Skin of body (tissue), 1 donor: ENCODE measurements at regions not wholly inside any gene's neighbourhood (a gene's known extent, or its start where the extent isn't known, plus 50 kb on each side); places are given as distances from the start of the nearest gene placed in this dataset.
A peak's percentile ranks its signal among the peaks of the same experiment; 100 is the strongest.
"Not testable (repeated sequence)": the region's sequence is repeated elsewhere in the genome, so short reads cannot be mapped to it uniquely, and the experiment has no call there.

Source experiments
- DNase-seq: peaks from one replicate; lab custom pipeline; 2025; lab: John Stamatoyannopoulos, UW

DNA sequence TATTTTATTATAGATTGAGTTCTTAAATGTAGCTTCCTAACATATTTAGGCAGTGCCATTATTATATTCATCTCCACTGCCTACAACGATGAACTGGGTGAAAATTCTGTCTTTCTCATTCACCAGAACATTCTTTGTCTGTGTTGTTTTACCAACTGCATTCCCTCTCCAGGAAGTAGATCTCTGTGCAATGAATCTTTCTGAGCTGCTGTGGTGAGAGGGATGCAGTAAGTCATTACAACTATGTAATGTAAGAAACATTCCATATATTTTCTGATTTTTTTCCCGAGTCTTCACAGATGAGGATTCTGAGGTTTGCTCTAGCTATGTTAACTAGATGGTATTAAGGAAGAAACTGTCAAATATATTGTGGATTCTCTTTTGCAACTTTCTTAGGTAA is 811.9 kb upstream of the PCDH7 start:
- no peak for DNase-seq

DNA sequence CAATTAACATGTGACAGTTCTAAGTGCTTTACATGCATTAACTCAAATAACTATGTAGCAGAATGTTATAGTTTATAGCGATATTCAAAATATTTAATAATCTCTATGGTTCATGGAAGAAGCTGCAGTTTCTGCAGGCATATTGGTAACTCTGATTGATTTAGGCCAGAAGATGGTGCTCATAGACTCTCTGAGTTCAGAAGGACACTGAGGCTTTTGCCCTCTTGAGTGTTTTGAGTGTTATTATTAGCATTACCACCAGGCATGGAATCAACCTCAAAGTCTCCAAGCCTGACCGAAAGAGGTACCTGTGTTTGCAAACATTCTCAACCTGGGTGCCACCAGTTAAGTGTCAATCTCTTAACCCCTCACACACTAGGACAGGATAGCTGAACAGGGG is 792.3 kb upstream of the PCDH7 start:
- DNase-seq = no peak

DNA sequence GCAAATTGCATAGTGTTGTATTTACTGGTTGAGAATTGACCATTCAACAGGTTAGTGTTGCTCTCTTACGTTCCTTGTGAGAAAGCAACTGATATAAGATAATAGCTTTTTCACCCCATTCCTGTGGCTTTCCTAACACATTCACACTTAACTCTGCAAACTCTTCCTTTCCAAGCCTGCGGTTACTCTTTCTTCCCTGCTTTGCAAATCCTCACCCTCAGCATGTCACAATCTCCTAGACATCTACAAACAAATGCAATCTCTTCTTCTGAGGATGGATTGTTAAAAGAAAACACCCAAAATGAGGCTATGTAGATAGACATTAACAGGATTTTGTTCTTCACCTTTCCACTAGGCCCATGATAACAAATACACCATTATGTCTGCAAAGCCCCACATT is 771.7 kb upstream of the PCDH7 start:
- no peak for DNase-seq

DNA sequence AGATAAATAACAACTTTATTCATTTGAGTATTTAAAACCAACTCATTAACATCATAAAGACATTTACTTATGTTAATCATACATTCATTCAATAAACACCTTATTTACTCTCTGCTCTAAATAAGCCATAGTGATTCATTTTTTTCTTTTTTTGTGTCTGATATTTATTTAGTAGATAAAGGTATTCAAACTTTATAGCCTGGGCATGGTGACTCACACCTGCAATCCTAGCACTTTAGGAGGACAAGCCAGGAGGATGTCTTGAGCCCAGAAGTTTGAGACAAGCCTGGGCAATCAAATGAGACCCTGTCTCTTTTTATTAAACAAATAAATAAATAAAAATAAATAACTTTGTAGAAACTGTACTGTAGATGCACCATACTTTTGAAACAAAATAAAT is 771.3 kb upstream of the PCDH7 start:
- no peak for DNase-seq

DNA sequence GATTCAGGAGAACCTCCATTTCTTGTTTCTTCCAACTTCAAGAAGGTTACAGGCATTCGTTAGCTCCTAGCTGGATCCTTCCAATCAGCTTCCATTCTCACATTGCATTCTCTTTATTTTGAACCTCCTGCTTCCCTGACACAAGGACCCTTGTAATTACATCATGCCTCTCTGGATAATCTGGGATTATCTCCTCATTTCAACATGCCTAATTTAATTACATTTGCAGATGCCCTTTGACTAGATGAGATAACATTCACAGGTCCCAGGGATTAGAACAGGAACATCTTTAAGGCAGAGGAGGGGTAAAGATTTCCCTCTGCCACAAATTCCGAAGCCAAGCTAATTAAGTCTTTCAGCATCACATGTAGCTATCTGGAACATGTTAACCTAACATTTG is 753.8 kb upstream of the PCDH7 start:
- DNase-seq = no peak

DNA sequence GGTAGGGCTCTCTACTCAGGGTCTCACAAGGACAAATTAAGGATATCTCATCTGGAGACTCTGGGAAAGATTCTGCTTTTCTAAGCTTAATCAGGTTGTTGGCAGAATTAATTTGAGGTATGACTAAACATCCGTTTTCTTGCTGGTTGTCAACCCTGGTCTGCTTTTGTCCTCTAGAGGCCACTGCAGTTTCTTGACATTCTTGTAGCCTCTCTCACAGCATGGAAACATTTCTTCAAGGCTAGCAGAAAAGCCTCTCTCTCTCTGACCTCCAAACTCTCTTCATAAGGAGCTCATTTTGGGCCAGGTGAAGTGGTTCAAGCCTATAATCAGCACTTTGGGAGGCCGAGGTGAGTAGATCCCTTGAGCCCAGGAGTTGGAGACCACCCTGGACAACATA is 749.5 kb upstream of the PCDH7 start:
- peak; percentile 0 for DNase-seq

DNA sequence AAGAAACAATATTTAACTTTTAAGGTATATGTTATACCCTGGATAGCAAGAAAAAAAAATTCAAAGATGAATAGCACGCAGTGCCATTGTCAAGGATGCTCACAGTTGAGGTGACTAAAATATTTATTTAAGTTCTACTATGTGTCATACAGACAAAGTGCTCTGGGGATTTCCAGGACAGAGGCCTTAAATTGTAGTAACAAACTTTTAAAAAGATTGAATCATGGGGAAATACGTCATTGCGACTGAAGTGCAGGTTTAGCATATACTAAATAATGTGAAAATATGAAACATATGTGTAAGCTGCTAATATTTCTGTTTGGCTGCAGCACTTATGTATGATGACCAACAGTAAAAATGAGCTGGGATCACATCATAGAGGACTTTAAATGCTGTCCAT is 748.0 kb upstream of the PCDH7 start:
- DNase-seq = no peak

DNA sequence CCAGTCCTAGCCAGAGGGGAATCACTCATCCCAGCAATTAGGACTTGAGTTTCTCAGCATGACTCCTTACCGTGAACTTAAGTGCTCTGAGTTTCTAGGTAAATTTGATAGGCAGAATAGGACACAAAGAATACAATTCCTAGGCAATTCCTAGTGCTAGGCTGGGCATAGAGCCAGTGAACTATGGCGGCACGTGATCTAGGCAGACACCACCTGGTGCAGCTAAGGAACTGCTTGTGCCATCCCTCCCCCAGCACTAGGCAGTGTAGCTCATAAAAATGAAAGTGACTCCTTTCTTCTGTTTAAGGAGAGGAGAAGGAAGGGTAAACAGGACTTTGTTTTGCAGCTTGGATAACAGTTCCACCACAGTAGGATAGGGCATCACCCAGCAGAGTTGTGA is 736.3 kb upstream of the PCDH7 start:
- DNase-seq = no peak

DNA sequence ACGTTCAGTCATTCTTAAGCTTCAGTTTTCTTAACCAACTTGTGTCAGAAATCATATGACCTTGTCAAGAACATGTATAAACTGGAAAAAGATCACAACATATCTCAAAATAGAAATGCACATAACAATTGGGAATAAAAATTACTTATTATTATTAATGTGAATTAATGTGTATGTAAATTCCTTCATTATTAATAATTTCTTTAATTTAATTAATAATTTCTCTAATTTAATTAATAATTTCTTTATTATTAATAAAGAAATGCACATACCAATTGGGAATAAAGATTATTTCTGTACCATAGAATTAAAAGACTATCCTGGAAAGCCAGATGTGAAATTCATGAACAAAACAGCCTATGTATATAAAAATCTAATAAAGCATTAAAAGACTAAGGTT is 718.5 kb upstream of the PCDH7 start:
- DNase-seq = no peak

DNA sequence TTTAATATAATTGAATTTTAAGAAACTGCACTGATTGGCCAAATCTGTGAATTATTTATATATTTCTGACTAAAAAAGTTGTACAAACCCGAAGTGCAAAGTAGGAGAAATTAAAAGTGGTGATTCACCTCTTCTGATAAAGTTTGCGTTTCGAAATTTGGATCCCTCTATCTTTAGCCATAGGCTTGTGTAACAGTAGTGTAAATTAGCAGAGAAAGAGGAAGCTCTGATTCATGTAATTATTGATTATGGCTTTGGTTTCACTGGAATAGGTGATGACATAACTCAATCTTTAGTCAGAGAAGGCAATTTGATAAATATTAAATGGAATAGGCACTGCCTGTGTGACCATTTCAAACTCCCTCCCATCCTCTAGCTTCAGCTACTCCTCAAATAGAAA is 717.8 kb upstream of the PCDH7 start:
- no peak for DNase-seq

DNA sequence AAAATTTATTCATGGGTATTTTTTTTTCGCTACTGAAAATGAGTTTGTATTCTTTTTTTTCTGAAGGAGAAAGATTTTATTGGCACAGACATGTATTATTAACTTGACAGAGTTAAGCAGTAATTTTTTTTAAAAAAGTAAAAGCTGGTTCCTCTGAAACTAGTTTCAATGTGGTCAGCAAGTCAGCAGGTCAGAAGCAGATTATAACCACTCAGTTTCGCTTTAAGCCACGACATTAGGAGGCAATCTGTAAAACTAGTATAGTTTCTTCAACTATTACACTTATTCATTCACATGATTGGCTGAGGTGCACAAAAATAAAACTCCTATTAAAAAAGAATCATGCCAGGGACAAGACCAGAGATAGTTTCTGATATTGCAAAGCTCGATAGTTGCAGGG is 714.2 kb upstream of the PCDH7 start:
- DNase-seq = no peak

DNA sequence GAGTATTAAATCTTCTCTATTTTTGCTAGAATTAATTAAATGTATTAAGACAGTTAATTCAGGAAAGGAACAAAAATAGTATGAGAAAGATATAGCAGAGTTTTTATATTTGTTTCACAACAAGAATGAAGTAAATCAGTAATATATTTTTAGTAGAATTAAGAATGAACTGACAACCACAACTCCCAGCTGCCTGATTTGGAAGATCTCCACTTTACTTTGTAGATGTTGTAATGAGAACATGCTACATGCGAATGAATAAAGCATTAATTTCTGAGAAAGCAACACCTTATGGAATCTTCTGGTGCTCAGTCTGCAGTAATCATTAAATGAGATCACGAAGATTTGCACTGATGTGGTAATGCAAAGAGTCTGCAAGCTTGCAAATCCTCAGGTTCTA is 695.6 kb upstream of the PCDH7 start:
- DNase-seq = no peak

DNA sequence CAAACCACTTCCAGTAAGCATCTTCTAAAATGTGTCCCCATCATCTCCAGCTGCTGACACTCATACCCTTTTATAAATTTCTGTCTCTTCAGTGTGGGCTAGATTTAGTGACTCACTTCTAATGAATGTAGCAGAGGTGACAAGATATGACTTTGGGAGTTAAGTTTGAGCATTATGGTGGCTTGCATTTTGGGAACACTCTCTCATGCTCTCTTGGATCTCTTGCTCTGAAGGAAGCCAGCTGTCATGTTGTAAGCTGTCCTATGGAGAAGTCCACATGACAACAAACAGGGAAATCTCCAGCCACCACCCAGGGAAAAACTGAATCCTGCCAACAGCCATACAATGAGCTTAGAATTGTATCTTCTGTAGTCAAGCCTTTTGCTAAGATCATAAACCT is 691.3 kb upstream of the PCDH7 start:
- DNase-seq = no peak

DNA sequence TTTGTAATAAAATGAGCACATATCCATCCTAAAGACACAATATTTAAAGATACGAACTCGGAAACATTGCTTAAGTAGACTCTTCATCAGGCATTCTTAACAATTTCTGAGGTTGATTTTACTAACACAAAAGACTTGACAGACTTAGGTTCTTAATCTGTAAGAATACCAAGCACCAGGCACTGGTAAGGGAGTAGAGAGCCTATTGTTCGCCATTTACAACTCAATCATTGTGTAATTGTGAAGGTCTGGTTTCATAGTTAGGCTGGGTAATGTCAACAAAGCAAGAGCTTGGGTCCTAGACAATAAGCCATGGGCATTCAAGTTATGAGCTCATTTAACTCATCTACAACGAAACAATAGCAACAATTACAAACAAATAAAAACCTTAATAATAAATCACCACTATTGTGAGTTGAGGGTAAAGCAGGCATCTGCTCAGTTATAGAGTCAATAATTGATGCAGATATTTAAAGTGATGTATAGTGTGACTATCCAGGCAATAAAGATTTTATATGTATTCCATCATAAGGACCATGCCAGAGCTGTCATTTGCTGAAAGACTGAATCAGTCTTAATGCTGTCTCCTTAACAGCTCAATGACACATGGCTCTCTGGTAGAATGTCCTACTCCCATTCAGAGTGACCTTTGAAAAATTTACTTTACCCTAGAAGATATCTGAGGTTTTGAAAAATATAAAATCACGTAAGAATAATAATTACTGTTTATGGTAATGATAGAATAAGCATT is 664.0 kb upstream of the PCDH7 start:
- no peak for DNase-seq

DNA sequence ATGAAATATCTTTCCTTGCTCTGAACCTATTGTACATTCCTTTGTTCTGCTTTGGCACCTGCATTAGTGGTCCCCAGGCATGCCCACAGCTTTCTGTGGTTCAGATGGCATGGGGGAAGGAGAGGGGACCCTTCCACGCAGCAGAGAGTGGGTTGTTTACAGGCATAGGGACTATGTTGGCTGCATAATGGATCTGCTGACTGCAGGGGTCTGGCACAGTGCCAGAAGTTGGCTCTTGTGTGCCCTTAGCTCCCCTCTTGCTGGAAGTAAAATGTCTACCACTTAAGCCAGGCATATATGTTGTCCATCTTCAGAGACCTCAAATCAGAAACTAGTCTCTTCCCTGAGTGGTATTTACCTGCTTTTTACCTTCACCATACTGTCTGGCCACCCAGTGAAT is 651.9 kb upstream of the PCDH7 start:
- DNase-seq = no peak

DNA sequence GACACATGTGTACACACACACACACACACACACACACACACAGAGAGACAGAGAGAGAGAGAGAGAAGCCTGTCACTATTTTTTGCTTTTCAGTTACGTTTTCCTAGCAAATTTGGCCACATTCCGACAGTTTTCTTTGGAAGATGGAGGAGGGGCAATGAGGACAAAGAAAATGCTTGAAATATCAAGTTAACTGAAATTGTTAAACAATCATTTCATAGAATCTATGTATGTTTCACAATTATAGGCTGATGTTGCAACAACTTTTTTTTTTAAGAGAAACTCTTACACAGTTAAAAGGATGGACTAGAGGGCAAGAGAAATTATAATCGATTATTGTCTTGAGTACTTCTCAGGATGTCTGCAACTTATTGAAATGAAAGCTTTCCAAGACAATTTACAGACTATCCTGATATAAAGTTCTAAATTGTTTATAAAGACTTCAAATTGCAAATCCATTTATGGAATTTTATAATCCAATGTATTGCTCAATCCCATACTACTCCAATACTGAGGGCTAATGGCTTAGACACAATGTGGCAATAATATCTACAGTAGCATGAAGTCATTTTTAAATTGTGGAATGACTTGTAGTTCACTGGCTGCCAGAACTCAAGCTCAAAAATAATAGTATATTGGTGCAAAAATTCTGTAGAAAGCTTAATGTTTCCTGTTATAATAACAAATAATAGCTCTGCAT is 647.0 kb upstream of the PCDH7 start:
- no peak for DNase-seq

DNA sequence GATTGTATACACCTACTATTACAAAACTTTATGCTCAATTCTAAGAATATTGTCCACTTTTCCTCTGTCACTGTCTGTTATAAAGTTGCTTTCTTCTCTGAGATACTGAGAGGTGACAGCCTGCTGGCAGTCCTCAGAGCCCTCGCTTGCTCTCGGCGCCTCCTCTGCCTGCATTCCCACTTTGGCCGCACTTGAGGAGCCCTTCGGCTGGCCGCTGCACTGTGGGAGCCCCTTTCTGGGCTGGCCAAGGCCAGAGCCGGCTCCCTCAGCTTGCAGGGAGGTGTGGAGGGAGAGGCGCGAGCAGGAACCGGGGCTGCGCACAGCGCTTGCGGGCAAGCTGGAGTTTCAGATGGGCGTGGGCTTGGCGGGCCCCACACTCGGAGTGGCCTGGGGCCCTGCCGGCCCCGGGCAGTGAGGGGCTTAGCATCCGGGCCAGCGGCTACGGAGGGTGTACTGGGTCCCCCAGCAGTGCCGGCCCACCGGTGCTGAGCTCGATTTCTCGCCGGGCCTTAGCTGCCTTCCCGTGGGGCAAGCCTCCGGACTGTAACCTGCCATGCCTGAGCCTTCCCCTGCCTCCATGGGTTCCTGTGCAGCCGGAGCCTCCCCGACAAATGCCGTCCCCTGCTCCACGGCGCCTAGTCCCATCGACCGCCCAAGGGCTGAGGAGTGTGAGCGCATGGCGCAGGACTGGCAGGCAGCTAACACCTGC is 627.6 kb upstream of the PCDH7 start:
- DNase-seq = not testable (repeated sequence)

DNA sequence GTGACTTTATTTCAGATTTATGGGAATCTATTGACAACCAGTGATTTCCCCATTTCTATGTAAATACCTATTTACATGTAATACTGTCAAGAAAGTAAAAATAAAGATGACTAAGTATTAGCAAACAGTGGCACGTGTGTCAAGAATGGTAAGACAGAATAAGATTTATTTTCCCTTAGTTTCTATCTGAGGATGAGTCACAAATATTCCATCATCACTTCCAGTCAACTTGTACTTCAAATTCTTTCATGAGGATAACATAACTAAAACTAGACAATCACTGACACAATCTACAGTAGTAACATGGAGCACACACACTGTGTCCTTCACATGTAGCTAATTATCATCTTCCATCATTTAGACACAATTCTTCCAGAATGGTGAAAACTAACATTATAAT is 625.3 kb upstream of the PCDH7 start:
- DNase-seq = no peak

DNA sequence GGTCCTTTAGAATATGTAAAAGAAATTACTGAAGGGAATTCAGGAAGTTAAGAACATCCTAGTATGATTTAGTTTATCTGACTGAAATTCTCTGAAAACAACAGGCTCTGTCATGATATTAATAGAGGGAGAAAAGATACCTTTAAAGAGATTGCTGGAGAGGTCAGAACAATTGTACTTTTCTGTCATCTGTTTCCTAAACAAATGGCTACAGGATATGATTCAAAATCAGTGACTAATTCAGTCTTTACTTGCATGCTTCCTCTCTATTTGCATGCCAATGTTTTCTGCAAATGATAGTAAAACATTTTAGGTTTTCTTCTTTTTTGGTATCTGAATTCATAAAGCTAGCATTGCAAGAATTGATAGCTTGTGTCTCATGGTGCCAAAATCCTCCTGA is 616.7 kb upstream of the PCDH7 start:
- no peak for DNase-seq

DNA sequence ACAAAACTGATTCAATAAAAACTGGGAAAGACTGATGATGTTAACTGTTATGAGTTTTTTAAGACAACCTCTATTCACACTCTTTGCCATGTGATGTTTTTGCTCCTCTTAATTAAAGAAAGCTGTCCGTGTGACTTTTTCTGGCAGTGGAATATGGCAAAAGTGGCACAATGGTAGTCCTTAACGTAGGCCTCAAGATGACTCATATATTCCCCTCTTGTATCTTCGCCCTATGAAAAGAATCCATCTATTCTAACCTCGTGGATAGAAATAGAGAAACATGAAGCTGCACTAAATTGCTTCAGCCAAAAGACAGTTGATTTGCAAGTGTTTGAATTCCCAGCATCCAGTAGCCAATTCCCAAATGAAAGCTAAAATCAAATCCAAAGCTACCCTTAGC is 603.8 kb upstream of the PCDH7 start:
- no peak for DNase-seq

DNA sequence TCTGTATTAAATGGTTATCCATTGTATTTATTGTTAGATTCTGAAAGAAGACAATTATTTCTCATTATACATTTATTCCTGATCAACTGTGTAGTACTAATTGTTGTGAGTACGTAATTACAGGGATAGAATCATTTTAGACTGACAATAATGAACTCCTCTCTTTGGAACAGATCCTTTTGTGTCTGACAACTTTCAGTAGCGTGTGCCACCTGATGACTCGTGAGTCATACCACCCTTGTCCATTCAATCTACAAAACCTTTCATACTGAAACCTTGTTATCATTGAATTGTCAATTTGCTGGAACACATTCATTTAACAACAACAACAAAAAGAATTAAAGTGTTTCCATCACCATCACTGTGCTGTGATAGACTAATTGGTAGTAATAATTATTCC is 602.7 kb upstream of the PCDH7 start:
- DNase-seq = no peak

DNA sequence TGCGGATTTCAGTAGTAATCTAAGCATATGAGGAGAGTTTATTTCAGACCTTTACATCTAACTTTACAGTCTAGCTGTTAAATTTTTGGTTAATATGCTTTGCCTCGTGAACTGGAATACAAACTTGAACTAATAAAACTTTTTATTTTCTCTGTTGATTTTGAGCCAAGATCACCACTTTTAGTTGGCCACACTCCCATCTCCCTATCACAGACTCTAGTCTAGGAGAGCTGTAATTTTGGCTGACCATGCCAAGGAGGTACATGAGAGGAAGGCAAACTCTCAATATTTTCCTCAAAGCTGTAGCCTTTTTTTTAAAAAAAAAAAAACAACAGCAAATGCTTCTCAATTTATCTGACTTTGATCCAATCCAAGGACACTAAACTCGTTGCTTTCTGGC is 597.5 kb upstream of the PCDH7 start:
- no peak for DNase-seq

DNA sequence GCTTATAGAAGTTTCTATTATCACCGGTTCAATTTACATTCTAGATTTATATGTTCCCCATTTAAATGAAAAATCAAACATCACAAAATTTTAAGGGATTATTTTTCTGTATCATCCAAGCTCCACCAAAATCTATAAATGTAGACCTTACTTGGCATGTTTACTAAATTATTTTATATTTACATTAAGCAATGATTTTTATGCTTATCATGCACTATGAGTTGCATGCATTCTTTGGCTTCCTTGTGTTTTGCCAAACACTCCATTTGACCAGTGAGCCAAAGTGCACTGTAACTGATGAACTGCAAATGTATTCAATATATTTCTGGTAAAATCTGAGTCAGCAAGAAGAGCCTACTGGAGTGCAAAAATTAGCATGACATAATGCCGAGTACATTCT is 595.5 kb upstream of the PCDH7 start:
- not testable (repeated sequence) for DNase-seq
